ENCODE measurements at regions not wholly inside any gene's neighbourhood (a gene's known extent, or its start where the extent isn't known, plus 50 kb on each side); places are given as distances from the start of the nearest gene placed in this dataset.

GRCh38 chr6:135693811-135694370, 157.6 kb upstream of the PDE7B start:
- Histone ChIP-seq H3K4me3 (ENCODE audit: low read length) (no peak overlapping the region), H3K36me3 (replicated peaks; ENCODE audit: insufficient read depth, low read length) (no peaks in the 10 kb centered on the region), H3F3A (ENCODE audit: insufficient read depth, low read length) (no peaks in the 10 kb centered on the region), H3K9ac (ENCODE audit: low read length) (no peak overlapping the region), H3K9me3 (replicated peaks; ENCODE audit: insufficient read depth, low read length) (no peaks in the 10 kb centered on the region), H3K79me2 (ENCODE audit: low read length) (no peaks in the 10 kb centered on the region), H3K4me2 (ENCODE audit: low read depth, low read length) (no peak overlapping the region), H3K9me2 (replicated peaks; ENCODE audit: insufficient read depth, low read length) (no peaks in the 10 kb centered on the region), H2AFZ (ENCODE audit: low read length) (no peak overlapping the region), H3K27ac (ENCODE audit: low read length) (no peak overlapping the region), H4K20me1 (ENCODE audit: insufficient read depth, low read length) (no peaks in the 10 kb centered on the region), H3K4me1 (ENCODE audit: low read length) (no peaks in the 10 kb centered on the region), H3K27me3 (replicated peaks; ENCODE audit: insufficient read depth, low read length) (no peaks in the 10 kb centered on the region)
- TF ChIP-seq EZH2phosphoT487 (IDR thresholded peaks at IDR 0.05; ENCODE audit: low read length) (no peak), CTCF (IDR thresholded peaks at IDR 0.05; ENCODE audit: low read length) (no peak), EZH2 (optimal IDR thresholded peaks at IDR 0.05; ENCODE audit: low read depth, low read length) (no peak)
- DNase-seq = no peak

- DNase-seq = no peak
- no peaks in the 10 kb centered on the region for H3K79me2 ChIP-seq (ENCODE audit: low read length)
- no peak overlapping the region for H3K27ac ChIP-seq (ENCODE audit: low read length)
- peaks cover 10% of the 10 kb centered on the region for H3F3A ChIP-seq (ENCODE audit: insufficient read depth, low read length)
- H3K9me2 ChIP-seq (replicated peaks; ENCODE audit: insufficient read depth, low read length) = no peaks in the 10 kb centered on the region
- H3K4me3 ChIP-seq (ENCODE audit: low read length) = no peak overlapping the region
- H3K27me3 ChIP-seq (replicated peaks; ENCODE audit: insufficient read depth, low read length) = peaks cover 11% of the 10 kb centered on the region
- no peak overlapping the region for H3K9ac ChIP-seq (ENCODE audit: low read length)
- H3K36me3 ChIP-seq (replicated peaks; ENCODE audit: insufficient read depth, low read length) = no peaks in the 10 kb centered on the region
- TF ChIP-seq EZH2 (optimal IDR thresholded peaks at IDR 0.05; ENCODE audit: low read depth, low read length) (no peak), EZH2phosphoT487 (IDR thresholded peaks at IDR 0.05; ENCODE audit: low read length) (no peak), CTCF (IDR thresholded peaks at IDR 0.05; ENCODE audit: low read length) (no peak)
- peaks cover 4% of the 10 kb centered on the region; the same call in 1 of the 2 replicates for H3K4me1 ChIP-seq (ENCODE audit: low read length)
- no peak overlapping the region for H3K4me2 ChIP-seq (ENCODE audit: low read depth, low read length)
- H2AFZ ChIP-seq (ENCODE audit: low read length) = no peak overlapping the region
- H3K9me3 ChIP-seq (replicated peaks; ENCODE audit: insufficient read depth, low read length) = no peaks in the 10 kb centered on the region
- H4K20me1 ChIP-seq (ENCODE audit: insufficient read depth, low read length) = no peaks in the 10 kb centered on the region
Measured at GRCh38 chr6:135699705-135700104, 151.8 kb upstream of the PDE7B start.

- H3K9me2 ChIP-seq (replicated peaks; ENCODE audit: insufficient read depth, low read length) = no peaks in the 10 kb centered on the region
- peaks cover 10% of the 10 kb centered on the region for H3F3A ChIP-seq (ENCODE audit: insufficient read depth, low read length)
- TF ChIP-seq CTCF (IDR thresholded peaks at IDR 0.05; ENCODE audit: low read length) (no peak), EZH2phosphoT487 (IDR thresholded peaks at IDR 0.05; ENCODE audit: low read length) (no peak), EZH2 (optimal IDR thresholded peaks at IDR 0.05; ENCODE audit: low read depth, low read length) (no peak)
Measured at GRCh38 chr6:135701426-135701825, 150.1 kb upstream of the PDE7B start.

More at GRCh38 chr6:135701426-135701825, 150.1 kb upstream of the PDE7B start:
- H2AFZ ChIP-seq (ENCODE audit: low read length) = no peak overlapping the region
- no peak overlapping the region for H3K4me2 ChIP-seq (ENCODE audit: low read depth, low read length)
- H3K4me3 ChIP-seq (ENCODE audit: low read length) = no peak overlapping the region
- H3K9ac ChIP-seq (ENCODE audit: low read length) = no peak overlapping the region
- DNase-seq = no peak
- no peaks in the 10 kb centered on the region for H3K9me3 ChIP-seq (replicated peaks; ENCODE audit: insufficient read depth, low read length)
- H3K27ac ChIP-seq (ENCODE audit: low read length) = no peak overlapping the region
- no peaks in the 10 kb centered on the region for H3K36me3 ChIP-seq (replicated peaks; ENCODE audit: insufficient read depth, low read length)
- peaks cover 4% of the 10 kb centered on the region; the same call in 1 of the 2 replicates for H3K4me1 ChIP-seq (ENCODE audit: low read length)
- no peaks in the 10 kb centered on the region for H3K79me2 ChIP-seq (ENCODE audit: low read length)
- peaks cover 11% of the 10 kb centered on the region for H3K27me3 ChIP-seq (replicated peaks; ENCODE audit: insufficient read depth, low read length)
- no peaks in the 10 kb centered on the region for H4K20me1 ChIP-seq (ENCODE audit: insufficient read depth, low read length)
